Ovary (tissue), 7 donors: ENCODE measurements at regions not wholly inside any gene's neighbourhood (a gene's known extent, or its start where the extent isn't known, plus 50 kb on each side); places are given as distances from the start of the nearest gene placed in this dataset.

Source experiments
- DNase-seq, 5 donors: peaks; one replicate each; pipeline ENCODE4 v3.0.0-alpha.2; 2019 to 2020
- H3K27ac ChIP-seq, 2 donors: fragments of 200-600 bp; one replicate each; pipeline versions ENCODE4 v1.5.1 to v1.8.0; 2019 to 2022
- H3K27me3 ChIP-seq: fragments of 200-600 bp; one replicate; pipeline ENCODE4 v1.8.0; 2022
- H3K36me3 ChIP-seq: fragments of 200-600 bp; sonication (generic); one replicate; pipeline ENCODE4 v1.5.1; 2019
- H3K4me1 ChIP-seq: one replicate; pipeline ENCODE4 v1.8.1; 2013; ENCODE audit warnings: mild to moderate bottlenecking, moderate library complexity; ENCODE audit not compliant: insufficient read depth
- H3K4me3 ChIP-seq: fragments of 200-600 bp; sonication (generic); one replicate; pipeline ENCODE4 v1.5.1; 2017
- H3K9me3 ChIP-seq, 2 donors: fragments of 200-600 bp in 1 of 2; sonication (generic) in 1 of 2; one replicate each; pipeline versions ENCODE4 v1.5.1 to v1.8.1; 2013 to 2019; ENCODE audit warnings: mild to moderate bottlenecking in 1 of 2, moderate library complexity in 1 of 2
- CTCF ChIP-seq, 3 donors: fragments of 450-650 bp in 2 of 3; fragments of 200-600 bp in 1 of 3; IDR thresholded peaks; one replicate each; pipeline versions ENCODE4 v1.5.1 to v1.8.0; 2016 to 2022; ENCODE audit warnings: antibody characterized with exemption in 3 of 3, mild to moderate bottlenecking in 1 of 3
- EP300 ChIP-seq: sonication (generic); formaldehyde crosslinking; IDR thresholded peaks from one replicate; pipeline ENCODE4 v1.6.1; 2017; ENCODE audit warnings: antibody characterized with exemption
- POLR2A ChIP-seq: fragments of 450-650 bp; IDR thresholded peaks from one replicate; pipeline ENCODE4 v1.6.1; 2017; ENCODE audit warnings: antibody characterized with exemption, mild to moderate bottlenecking, moderate library complexity
- WGBS, 3 donors: extraction: QIAGEN DNeasy Blood & Tissue Kit in 1 of 3; methylation state at CpG; one replicate each; pipeline versions ENCODE4 v1.1.5 to v1.1.7; 2013 to 2017; 5-methylcytosine and 5-hydroxymethylcytosine counted together
- intact Hi-C, 4 donors: fragments of 100-400 bp; cut with DNase I; formaldehyde crosslinking; loops; one replicate each; pipeline versions ENCODE4 v1.11.0 to v1.15.1; 2022 to 2023
- donor health status: DM: no; HTN: no; CAD: no; lungs with moderate emphysema.
- donor health status: DM: no; HTN: no; CAD: no.
- donor health status: Bipolar disorder and iron deficiency.
- donor health status: DM: no; HTN: no; CAD: no.
- donor health status: DM: yes; HTN: yes; CAD: no.

GRCh38 chr3:182711853-182712252, 81.5 kb upstream of the ATP11B start:
- intact Hi-C loops: no loop called here
- Histone ChIP-seq H3K36me3 (no peaks in the 10 kb centered on the region), H3K27ac (no peak overlapping the region), H3K4me3 (no peak overlapping the region), H3K9me3 (no peaks in the 10 kb centered on the region), H3K27me3 (no peaks in the 10 kb centered on the region), H3K4me1 (no peaks in the 10 kb centered on the region)
- TF ChIP-seq EP300 (no peak), CTCF (IDR thresholded peaks at IDR 0.05) (no peak), POLR2A (no peak)
- 83 to 87% (median 83%) methylated on average over 2 of the region's 2 CpGs for WGBS, 3 donors
- DNase-seq: no peak

GRCh38 chr3:182713111-182713510, 80.2 kb upstream of the ATP11B start:
- no peaks in the 10 kb centered on the region for H3K27me3 ChIP-seq
- no peak overlapping the region for H3K27ac ChIP-seq
- H3K4me3 ChIP-seq: no peak overlapping the region
- no peaks in the 10 kb centered on the region for H3K36me3 ChIP-seq
- no peaks in the 10 kb centered on the region for H3K4me1 ChIP-seq
- WGBS, 3 donors: 82 to 86% (median 85%) methylated on average over 3 of the region's 3 CpGs
- no peaks in the 10 kb centered on the region for H3K9me3 ChIP-seq
- DNase-seq: no peak
- TF ChIP-seq POLR2A: no peak
- no peak for TF ChIP-seq CTCF (IDR thresholded peaks at IDR 0.05)
- intact Hi-C loops: no loop called here

GRCh38 chr3:182713743-182714517, 79.4 kb upstream of the ATP11B start:
- Histone ChIP-seq H3K27me3 (no peaks in the 10 kb centered on the region), H3K36me3 (no peaks in the 10 kb centered on the region), H3K4me3 (no peak overlapping the region), H3K27ac (no peak overlapping the region), H3K9me3 (no peaks in the 10 kb centered on the region), H3K4me1 (no peaks in the 10 kb centered on the region)
- 31 to 41% (median 37%) methylated on average over 3 to 4 of the region's 4 CpGs for WGBS, 3 donors
- no peak for DNase-seq
- TF ChIP-seq CTCF (IDR thresholded peaks at IDR 0.05): peak in 2 of 3 donors; percentile 26 to 27
- no peak for TF ChIP-seq EP300
- intact Hi-C loops: no loop called here

GRCh38 chr3:182715006-182715405, 78.3 kb upstream of the ATP11B start:
- H3K27me3 ChIP-seq: no peaks in the 10 kb centered on the region
- intact Hi-C loops: no loop called here
- WGBS, 3 donors: 81 to 89% (median 82%) methylated on average over 2 of the region's 2 CpGs
- no peaks in the 10 kb centered on the region for H3K4me1 ChIP-seq
- no peak overlapping the region for H3K4me3 ChIP-seq
- H3K36me3 ChIP-seq: no peaks in the 10 kb centered on the region
- no peak for DNase-seq
- no peak overlapping the region for H3K27ac ChIP-seq
- H3K9me3 ChIP-seq: no peaks in the 10 kb centered on the region
- TF ChIP-seq CTCF (IDR thresholded peaks at IDR 0.05) (no peak), POLR2A (no peak), EP300 (no peak)
